GM12878 (cell line): ENCODE measurements at regions not wholly inside any gene's neighbourhood (a gene's known extent, or its start where the extent isn't known, plus 50 kb on each side); places are given as distances from the start of the nearest gene placed in this dataset.

Experiments
- ATAC-seq: fragments of 200-7000 bp; cut with Tn5 transposase; 3 replicates; pipeline ENCODE4 v1.9.1; 2020; ENCODE audit warnings: mild to moderate bottlenecking, moderate library complexity
- BruUV-seq: library from RNA; stranded (reverse); fragments of 400-500 nt; replicated peaks from 2 replicates; lab custom pipeline; 2021; lab: Mats Ljungman, UMichigan
- CTCF ChIA-PET: fragments of 300-600 bp; sonication (Branson Sonifier 250); formaldehyde crosslinking; extraction: SDS; loops from one replicate; lab custom pipeline; 2021; ENCODE audit warnings: inconsistent platforms; lab: Yijun Ruan, JAX
- POLR2A ChIA-PET: fragments of 350-600 bp; formaldehyde crosslinking; extraction: SDS; loops from one replicate; lab custom pipeline; 2021; ENCODE audit warnings: inconsistent platforms; lab: Charles Lee
- RAD21 ChIA-PET: fragments of 300-600 bp; sonication (Branson Sonifier 250); formaldehyde crosslinking; loops from one replicate; lab custom pipeline; 2023; ENCODE audit warnings: antibody characterized with exemption; ENCODE audit not compliant: unreplicated experiment; lab: Charles Lee
- SMC1A ChIA-PET: fragments of 300-600 bp; sonication (Branson Sonifier 250); formaldehyde crosslinking; loops from one replicate; lab custom pipeline; 2023; ENCODE audit not compliant: unreplicated experiment, uncharacterized antibody; lab: Charles Lee
- DNase-seq: peaks from one replicate; pipeline ENCODE4 v3.0.0-alpha.2; 2011; ENCODE audit warnings: low read depth, low spot score
- FAIRE-seq: peaks from 3 replicates; lab custom pipeline; 2011; peaks lifted over from hg19 to GRCh38; lab: Jason Lieb, UNC
- H2AFZ ChIP-seq: 2 replicates; pipeline ENCODE4 v1.6.0; 2011; ENCODE audit warnings: low read depth, low read length, control low read depth; ENCODE audit not compliant: control insufficient read depth
- H3K27ac ChIP-seq: 2 replicates; pipeline ENCODE4 v1.5.1; 2011; ENCODE audit warnings: control low read depth; ENCODE audit not compliant: control insufficient read depth, insufficient read depth
- H3K27me3 ChIP-seq, 2 experiments: replicated peaks in 1 of 2; 2 replicates each; pipeline versions ENCODE4 v1.6.0 to v1.6.1; 2011; ENCODE audit warnings: low read length in 1 of 2; ENCODE audit not compliant: control insufficient read depth in 2 of 2, insufficient read depth in 2 of 2
- H3K36me3 ChIP-seq, 2 experiments: 2 replicates each; pipeline ENCODE4 v1.5.1; 2011; ENCODE audit warnings: low read length in 1 of 2; ENCODE audit not compliant: control insufficient read depth in 2 of 2, insufficient read depth in 2 of 2
- H3K4me1 ChIP-seq: 2 replicates; pipeline ENCODE4 v1.6.1; 2011; ENCODE audit warnings: mild to moderate bottlenecking, low read length, moderate library complexity, mixed read lengths; ENCODE audit not compliant: control insufficient read depth, insufficient read depth
- H3K4me2 ChIP-seq: 2 replicates; pipeline ENCODE4 v1.6.0; 2011; ENCODE audit warnings: control low read depth; ENCODE audit not compliant: control insufficient read depth, insufficient read depth
- H3K4me3 ChIP-seq: fragments of 200-600 bp; sonication (generic); 2 replicates; pipeline ENCODE4 v1.5.1; 2016
- H3K79me2 ChIP-seq: 2 replicates; pipeline ENCODE4 v1.6.0; 2011; ENCODE audit warnings: low read length; ENCODE audit not compliant: control insufficient read depth, insufficient read depth
- H3K9ac ChIP-seq: 2 replicates; pipeline ENCODE4 v1.8.0; 2011; ENCODE audit warnings: low read length, control low read depth, mixed read lengths; ENCODE audit not compliant: control insufficient read depth, insufficient read depth
- H3K9me3 ChIP-seq: replicated peaks from 3 replicates; pipeline ENCODE4 v1.5.1; 2011; ENCODE audit warnings: mild to moderate bottlenecking, low read length; ENCODE audit not compliant: control insufficient read depth, insufficient read depth
- H4K20me1 ChIP-seq: 2 replicates; pipeline ENCODE4 v1.6.0; 2011; ENCODE audit not compliant: control insufficient read depth, insufficient read depth
- DPF2 ChIP-seq: fragments of 450-650 bp; IDR thresholded peaks from 2 replicates; pipeline ENCODE4 v1.6.1; 2017; ENCODE audit warnings: mild to moderate bottlenecking
- HSF1 ChIP-seq: fragments of 150-350 bp; IDR thresholded peaks from 2 replicates; pipeline ENCODE4 v1.6.1; 2014; ENCODE audit warnings: mild to moderate bottlenecking, low read depth, low read length
- IKZF1 ChIP-seq: fragments of 450-650 bp; conservative IDR thresholded peaks from 2 replicates; pipeline ENCODE4 v1.6.1; 2017; ENCODE audit warnings: antibody characterized with exemption, mild to moderate bottlenecking
- MYB ChIP-seq: fragments of 150-350 bp; IDR thresholded peaks from 2 replicates; pipeline ENCODE4 v1.6.1; 2014; ENCODE audit warnings: mild to moderate bottlenecking, low read depth, low read length, borderline replicate concordance
- NFYB ChIP-seq: IDR thresholded peaks from 2 replicates; pipeline ENCODE4 v1.6.1; 2011; ENCODE audit warnings: low read depth, mild to moderate bottlenecking, low read length, improper control_type of control experiment, moderate library complexity; ENCODE audit not compliant: insufficient read depth
- NR2F1 ChIP-seq: fragments of 450-650 bp; conservative IDR thresholded peaks from 2 replicates; pipeline ENCODE4 v1.6.1; 2017; ENCODE audit warnings: mild to moderate bottlenecking
- PAX8 ChIP-seq: fragments of 450-650 bp; IDR thresholded peaks from 2 replicates; pipeline ENCODE4 v1.6.1; 2017; ENCODE audit warnings: mild to moderate bottlenecking, moderate library complexity
- RUNX3 ChIP-seq: IDR thresholded peaks from 2 replicates; pipeline ENCODE4 v1.6.1; 2012; ENCODE audit warnings: low read length, inconsistent platforms
- SMC3 ChIP-seq: IDR thresholded peaks from 2 replicates; pipeline ENCODE4 v1.6.1; 2011; ENCODE audit warnings: low read length, improper control_type of control experiment, borderline replicate concordance
- TAF1 ChIP-seq: IDR thresholded peaks from 2 replicates; pipeline ENCODE4 v1.6.1; 2011; ENCODE audit warnings: mild to moderate bottlenecking, low read depth, low read length, borderline replicate concordance
- YBX1 ChIP-seq: fragments of 450-650 bp; IDR thresholded peaks from 2 replicates; pipeline ENCODE4 v1.6.1; 2016; ENCODE audit warnings: antibody characterized with exemption
- ZNF207 ChIP-seq: fragments of 450-650 bp; IDR thresholded peaks from 2 replicates; pipeline ENCODE4 v1.6.1; 2014; ENCODE audit warnings: antibody characterized with exemption, mild to moderate bottlenecking, borderline replicate concordance
- WGBS: methylation state at CpG from one replicate; pipeline ENCODE4 v1.1.6; 2016; ENCODE audit warnings: low lambda C conversion rate; ENCODE audit not compliant: insufficient replicate concordance, insufficient coverage; ENCODE audit errors: missing lambda C conversion rate; 5-methylcytosine and 5-hydroxymethylcytosine counted together
- in situ Hi-C: fragments of 300-500 bp; cut with MboI; formaldehyde crosslinking; loops from 9 replicates; pipeline ENCODE4 v1.14.3; 2018; ENCODE audit warnings: mixed read lengths
- intact Hi-C: fragments of 100-400 bp; cut with micrococcal nuclease; formaldehyde crosslinking; loops from one replicate; pipeline ENCODE4 v1.14.2; 2022; ENCODE audit not compliant: unreplicated experiment

- intact Hi-C loops: no loop called here
- no peak for FAIRE-seq
- SMC1A ChIA-PET: no interaction called here
Observed at GRCh38 chr15:57782731-57783130, 76.2 kb downstream of the POLR2M start.

More at GRCh38 chr15:57782731-57783130, 76.2 kb downstream of the POLR2M start:
- ATAC-seq (no peak), DNase-seq (no peak)
- POLR2A ChIA-PET: no interaction called here
- Histone ChIP-seq H3K9ac (no peak overlapping the region), H3K27me3 (no peaks in the 10 kb centered on the region; a peak in 2 of 4 replicates), H3K4me3 (no peak overlapping the region), H3K27ac (no peak overlapping the region), H2AFZ (no peak overlapping the region), H3K79me2 (no peaks in the 10 kb centered on the region), H3K36me3 (no peaks in the 10 kb centered on the region), H4K20me1 (no peaks in the 10 kb centered on the region), H3K9me3 (no peaks in the 10 kb centered on the region), H3K4me1 (no peaks in the 10 kb centered on the region), H3K4me2 (no peak overlapping the region)
- in situ Hi-C loops: no loop called here
- RAD21 ChIA-PET: no interaction called here
- BruUV-seq: no TSS peak
- CTCF ChIA-PET: no interaction called here
- TF ChIP-seq RUNX3: no peak
- TF ChIP-seq TAF1: no peak
- no peak for TF ChIP-seq HSF1
- no peak for TF ChIP-seq MYB
- no peak for TF ChIP-seq DPF2
- no peak for TF ChIP-seq YBX1
- no peak for TF ChIP-seq NFYB
- no peak for TF ChIP-seq ZNF207
- no peak for TF ChIP-seq SMC3
- TF ChIP-seq IKZF1: no peak
- TF ChIP-seq NR2F1: no peak
- no peak for TF ChIP-seq PAX8
- WGBS: 34% methylated on average over 6 of the region's 6 CpGs
